Dedifferentiated amniotic fluid mesenchymal stem cell (primary cell): ENCODE measurements at regions not wholly inside any gene's neighbourhood (a gene's known extent, or its start where the extent isn't known, plus 50 kb on each side); places are given as distances from the start of the nearest gene placed in this dataset.

Experiments
- DNase-seq: peaks from one replicate; pipeline ENCODE4 v3.0.0-alpha.2; 2016; ENCODE audit errors: extremely low spot score

GRCh38 chr3:25355998-25356397 is 72.1 kb upstream of the RARB start:
- DNase-seq = no peak

GRCh38 chr3:25362118-25362517 is 65.9 kb upstream of the RARB start:
- DNase-seq = no peak

- no peak for DNase-seq
Observed at GRCh38 chr3:25365636-25366035, 62.4 kb upstream of the RARB start.

- no peak for DNase-seq
Observed at GRCh38 chr3:25367025-25367424, 61.0 kb upstream of the RARB start.

GRCh38 chr3:25372167-25372566 is 55.9 kb upstream of the RARB start:
- no peak for DNase-seq

GRCh38 chr3:25376340-25376739 is 51.7 kb upstream of the RARB start:
- DNase-seq = no peak

- DNase-seq = no peak
Observed at GRCh38 chr3:25377042-25377441, 51.0 kb upstream of the RARB start.
